DND-41 (cell line): ENCODE measurements at regions not wholly inside any gene's neighbourhood (a gene's known extent, or its start where the extent isn't known, plus 50 kb on each side); places are given as distances from the start of the nearest gene placed in this dataset.

Source experiments
- ATAC-seq: fragments of 200-7000 bp; cut with Tn5 transposase; 3 replicates; pipeline ENCODE4 v1.9.1; 2021; ENCODE audit warnings: low read depth; ENCODE audit not compliant: insufficient read depth
- DNase-seq: peaks from one replicate; pipeline ENCODE4 v3.0.0-alpha.2; 2020
- H2AFZ ChIP-seq: 2 replicates; pipeline ENCODE4 v1.6.0; 2012; ENCODE audit warnings: low read depth, low read length
- H3K27ac ChIP-seq: 2 replicates; pipeline ENCODE4 v1.5.1; 2012; ENCODE audit warnings: low read length, inconsistent platforms
- H3K27me3 ChIP-seq: fragments of 200-600 bp; sonication (generic); 2 replicates; pipeline ENCODE4 v1.6.0; 2012; ENCODE audit warnings: low read length, mild to moderate bottlenecking, inconsistent platforms; ENCODE audit not compliant: insufficient read depth, poor library complexity
- H3K36me3 ChIP-seq: 2 replicates; pipeline ENCODE4 v1.5.1; 2012; ENCODE audit warnings: low read length, inconsistent platforms; ENCODE audit not compliant: insufficient read depth
- H3K4me1 ChIP-seq: 2 replicates; pipeline ENCODE4 v1.5.1; 2012; ENCODE audit warnings: mild to moderate bottlenecking, low read length; ENCODE audit not compliant: insufficient read depth
- H3K4me2 ChIP-seq: 2 replicates; pipeline ENCODE4 v1.6.0; 2012; ENCODE audit warnings: mild to moderate bottlenecking, moderate library complexity, low read length, inconsistent platforms; ENCODE audit not compliant: insufficient read depth
- H3K4me3 ChIP-seq, 2 experiments: fragments of 200-600 bp in 1 of 2; shearing (Covaris generic) in 1 of 2; 2 replicates each; pipeline ENCODE4 v1.5.1; 2012 to 2016; ENCODE audit warnings: inconsistent platforms in 2 of 2, low read length in 2 of 2, mild to moderate bottlenecking in 2 of 2, low read depth in 1 of 2, moderate library complexity in 1 of 2
- H3K79me2 ChIP-seq: 2 replicates; pipeline ENCODE4 v1.6.0; 2012; ENCODE audit warnings: low read length, inconsistent platforms; ENCODE audit not compliant: insufficient read depth
- H3K9ac ChIP-seq: 2 replicates; pipeline ENCODE4 v1.6.0; 2012; ENCODE audit warnings: low read depth, mild to moderate bottlenecking, inconsistent platforms, low read length, moderate library complexity
- H3K9me3 ChIP-seq: 2 replicates; pipeline ENCODE4 v1.5.1; 2012; ENCODE audit warnings: low read length, moderate library complexity, mild to moderate bottlenecking, inconsistent platforms; ENCODE audit not compliant: insufficient read depth, severe bottlenecking
- H4K20me1 ChIP-seq: 2 replicates; pipeline ENCODE4 v1.6.0; 2012; ENCODE audit warnings: low read length; ENCODE audit not compliant: insufficient read depth
- EZH2 ChIP-seq: IDR thresholded peaks from 3 replicates; pipeline ENCODE4 v1.6.1; 2012; ENCODE audit warnings: borderline replicate concordance, low read depth, mild to moderate bottlenecking, moderate library complexity, low read length, inconsistent platforms; ENCODE audit not compliant: severe bottlenecking
- TF ChIP-seq, protein P1 (sequence below): IDR thresholded peaks from 2 replicates; pipeline ENCODE4 v1.5.1; 2012; ENCODE audit warnings: borderline replicate concordance, low read length, moderate library complexity, mild to moderate bottlenecking; ENCODE audit not compliant: poor library complexity, severe bottlenecking; ENCODE audit errors: extremely low read depth

- Histone ChIP-seq H3K9me3 (no peaks in the 10 kb centered on the region), H2AFZ (no peak overlapping the region), H3K27me3 (peaks cover 2% of the 10 kb centered on the region), H3K4me3 (no peak overlapping the region), H3K27ac (no peak overlapping the region), H3K79me2 (no peaks in the 10 kb centered on the region), H3K4me1 (no peaks in the 10 kb centered on the region), H3K36me3 (no peaks in the 10 kb centered on the region), H3K4me2 (no peak overlapping the region), H4K20me1 (no peaks in the 10 kb centered on the region), H3K9ac (no peak overlapping the region)
- DNase-seq (no peak), ATAC-seq (no peak)
- TF ChIP-seq, protein P1, sequence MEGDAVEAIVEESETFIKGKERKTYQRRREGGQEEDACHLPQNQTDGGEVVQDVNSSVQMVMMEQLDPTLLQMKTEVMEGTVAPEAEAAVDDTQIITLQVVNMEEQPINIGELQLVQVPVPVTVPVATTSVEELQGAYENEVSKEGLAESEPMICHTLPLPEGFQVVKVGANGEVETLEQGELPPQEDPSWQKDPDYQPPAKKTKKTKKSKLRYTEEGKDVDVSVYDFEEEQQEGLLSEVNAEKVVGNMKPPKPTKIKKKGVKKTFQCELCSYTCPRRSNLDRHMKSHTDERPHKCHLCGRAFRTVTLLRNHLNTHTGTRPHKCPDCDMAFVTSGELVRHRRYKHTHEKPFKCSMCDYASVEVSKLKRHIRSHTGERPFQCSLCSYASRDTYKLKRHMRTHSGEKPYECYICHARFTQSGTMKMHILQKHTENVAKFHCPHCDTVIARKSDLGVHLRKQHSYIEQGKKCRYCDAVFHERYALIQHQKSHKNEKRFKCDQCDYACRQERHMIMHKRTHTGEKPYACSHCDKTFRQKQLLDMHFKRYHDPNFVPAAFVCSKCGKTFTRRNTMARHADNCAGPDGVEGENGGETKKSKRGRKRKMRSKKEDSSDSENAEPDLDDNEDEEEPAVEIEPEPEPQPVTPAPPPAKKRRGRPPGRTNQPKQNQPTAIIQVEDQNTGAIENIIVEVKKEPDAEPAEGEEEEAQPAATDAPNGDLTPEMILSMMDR: no peak
- TF ChIP-seq EZH2: no peak
Observed at GRCh38 chr6:145090801-145091585, 644.3 kb downstream of the EPM2A start.

DNA sequence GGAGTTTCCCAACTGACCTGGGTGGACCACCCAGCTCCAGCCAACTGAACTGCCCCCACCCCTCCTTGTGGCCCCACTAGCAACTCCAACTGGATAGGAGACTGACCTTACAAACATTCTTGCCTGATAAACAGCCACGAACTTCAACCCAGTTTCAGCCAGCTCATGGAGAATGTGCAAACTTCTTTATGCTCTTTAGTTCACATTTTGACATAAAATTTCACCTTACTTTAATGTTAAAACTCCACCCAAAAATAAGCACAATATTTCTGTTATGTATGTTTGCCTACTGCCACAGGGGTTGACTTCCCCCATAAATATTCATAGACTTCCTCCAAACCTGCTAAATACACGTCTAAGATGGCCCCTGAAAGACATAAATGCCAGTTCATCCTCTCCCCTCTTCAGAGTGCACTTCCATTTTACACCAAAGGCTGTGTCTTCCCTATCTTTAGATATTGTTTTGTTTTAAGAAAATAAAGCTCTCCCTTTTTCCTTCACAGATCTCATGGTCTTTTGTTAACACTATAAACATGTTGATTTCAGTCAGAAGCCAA, 643.7 kb downstream of the EPM2A start:
- no peak overlapping the region for H3K4me3 ChIP-seq
- no peak overlapping the region for H3K4me2 ChIP-seq
- no peak overlapping the region for H2AFZ ChIP-seq
- H3K9me3 ChIP-seq: no peaks in the 10 kb centered on the region
- ATAC-seq: no peak
- H3K27ac ChIP-seq: no peak overlapping the region
- no peaks in the 10 kb centered on the region for H3K79me2 ChIP-seq
- no peaks in the 10 kb centered on the region for H3K36me3 ChIP-seq
- H4K20me1 ChIP-seq: no peaks in the 10 kb centered on the region
- TF ChIP-seq, protein P1: no peak
- no peak for TF ChIP-seq EZH2
- peaks cover 2% of the 10 kb centered on the region for H3K27me3 ChIP-seq
- no peak overlapping the region for H3K9ac ChIP-seq
- no peak for DNase-seq
- H3K4me1 ChIP-seq: no peaks in the 10 kb centered on the region

- Histone ChIP-seq H3K4me3 (no peak overlapping the region), H3K9ac (no peak overlapping the region), H3K4me1 (no peaks in the 10 kb centered on the region), H3K27me3 (peaks cover 2% of the 10 kb centered on the region), H3K9me3 (no peaks in the 10 kb centered on the region), H4K20me1 (no peaks in the 10 kb centered on the region), H2AFZ (no peak overlapping the region), H3K36me3 (no peaks in the 10 kb centered on the region), H3K27ac (no peak overlapping the region), H3K79me2 (no peaks in the 10 kb centered on the region), H3K4me2 (no peak overlapping the region)
- ATAC-seq (no peak), DNase-seq (no peak)
- TF ChIP-seq EZH2: no peak
- TF ChIP-seq, protein P1: no peak
Observed at GRCh38 chr6:145092554-145092953, 642.8 kb downstream of the EPM2A start.
